Prostate gland (tissue), 2 donors: ENCODE measurements at regions not wholly inside any gene's neighbourhood (a gene's known extent, or its start where the extent isn't known, plus 50 kb on each side); places are given as distances from the start of the nearest gene placed in this dataset.

Experiments used
- DNase-seq: peaks from one replicate; pipeline ENCODE4 v3.0.0-alpha.2; 2019; ENCODE audit warnings: low spot score
- H3K27ac ChIP-seq, 2 donors: fragments of 200-600 bp; sonication (generic); 2 replicates each; pipeline ENCODE4 v1.5.1; 2017 to 2019
- H3K27me3 ChIP-seq: fragments of 200-600 bp; sonication (generic); replicated peaks from 2 replicates; pipeline ENCODE4 v1.5.1; 2019; ENCODE audit not compliant: insufficient read depth
- H3K36me3 ChIP-seq, 2 donors: fragments of 200-600 bp; sonication (generic); 1 replicate in 1 of 2; 2 replicates in 1 of 2; pipeline versions ENCODE4 v1.5.1 to v1.8.1; 2017 to 2019
- H3K4me1 ChIP-seq: fragments of 200-600 bp; sonication (generic); replicated peaks from 2 replicates; pipeline ENCODE4 v1.5.1; 2019
- H3K4me3 ChIP-seq, 2 donors: fragments of 200-600 bp; sonication (generic); 2 replicates each; pipeline ENCODE4 v1.5.1; 2017 to 2019
- H3K9me3 ChIP-seq: fragments of 200-600 bp; sonication (generic); 2 replicates; pipeline ENCODE4 v1.5.1; 2017
- CTCF ChIP-seq, 4 experiments: fragments of 200-600 bp in 2 of 4; fragments of 450-650 bp in 2 of 4; sonication (generic) in 2 of 4; IDR thresholded peaks; 1 replicate in 3 of 4; 2 replicates in 1 of 4; pipeline ENCODE4 v1.5.1; 2016 to 2019; ENCODE audit warnings: antibody characterized with exemption in 4 of 4, mild to moderate bottlenecking in 2 of 4, moderate library complexity in 2 of 4
- POLR2A ChIP-seq: fragments of 450-650 bp; IDR thresholded peaks from one replicate; pipeline ENCODE4 v1.6.1; 2016; ENCODE audit warnings: antibody characterized with exemption, mild to moderate bottlenecking
- POLR2AphosphoS5 ChIP-seq: sonication (generic); formaldehyde crosslinking; IDR thresholded peaks from one replicate; pipeline ENCODE4 v1.6.1; 2017; ENCODE audit warnings: antibody characterized with exemption
- WGBS: methylation state at CpG from one replicate; pipeline ENCODE4 v1.1.5; 2018; 5-methylcytosine and 5-hydroxymethylcytosine counted together
- intact Hi-C: fragments of 100-400 bp; cut with DNase I; formaldehyde crosslinking; loops from one replicate; pipeline ENCODE4 v1.14.2; 2022

DNA sequence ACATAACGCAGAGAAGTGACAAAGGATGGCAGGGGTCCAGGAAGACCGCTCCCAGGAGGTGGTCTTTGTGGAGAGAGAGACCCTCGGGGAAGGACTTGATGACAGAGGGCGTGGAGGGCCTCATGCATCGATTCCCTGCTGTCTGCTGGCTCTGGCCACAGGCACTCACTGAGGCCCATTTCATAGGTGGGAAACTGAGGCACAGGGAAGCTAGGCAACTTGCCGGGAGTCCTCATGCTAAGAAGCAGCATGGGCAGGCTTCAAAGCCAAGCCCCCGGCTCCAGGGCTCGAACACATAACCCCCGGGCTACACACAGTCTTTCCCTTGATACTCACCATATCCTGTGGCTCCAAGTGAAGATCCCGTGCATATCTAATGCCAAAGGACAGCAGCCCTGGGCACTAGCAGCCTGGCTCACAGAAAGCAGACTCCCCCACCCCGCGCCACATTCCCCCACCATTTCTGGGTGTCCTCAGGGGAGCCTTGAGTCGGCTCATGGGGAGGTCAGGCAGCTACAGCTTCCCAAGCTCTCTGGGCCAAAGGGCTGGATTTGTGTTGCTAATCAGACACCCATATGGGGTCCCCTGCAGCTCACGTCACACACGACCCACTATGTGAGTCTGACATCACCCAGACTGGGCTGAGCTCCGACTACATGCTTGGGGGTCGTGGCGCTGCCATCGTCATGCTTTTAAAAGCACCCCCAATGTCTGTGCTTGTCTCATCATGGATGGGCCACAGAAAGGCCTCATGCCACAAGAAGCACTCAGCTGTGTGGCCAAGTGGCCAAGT lies 130.9 kb upstream of the PMEPA1 start:
- 90% methylated on average over 19 of the region's 19 CpGs for WGBS
- H3K4me1 ChIP-seq, result no peaks in the 10 kb centered on the region
- H3K27ac ChIP-seq, result no peak overlapping the region
- no peaks in the 10 kb centered on the region for H3K36me3 ChIP-seq
- H3K9me3 ChIP-seq, result no peaks in the 10 kb centered on the region
- no peak for DNase-seq
- H3K4me3 ChIP-seq, result no peak overlapping the region
- no peaks in the 10 kb centered on the region for H3K27me3 ChIP-seq
- intact Hi-C loops, result no loop called here
- no peak for TF ChIP-seq POLR2AphosphoS5
- no peak for TF ChIP-seq CTCF (IDR thresholded peaks at IDR 0.05)
- no peak for TF ChIP-seq POLR2A

- no peak for DNase-seq
- 97% methylated on average over 8 of the region's 10 CpGs for WGBS
- intact Hi-C loops, result no loop called here
- Histone ChIP-seq H3K9me3 (no peaks in the 10 kb centered on the region), H3K4me3 (no peak overlapping the region), H3K27me3 (no peaks in the 10 kb centered on the region), H3K27ac (no peak overlapping the region), H3K4me1 (no peaks in the 10 kb centered on the region), H3K36me3 (no peaks in the 10 kb centered on the region)
- TF ChIP-seq POLR2AphosphoS5 (no peak), CTCF (IDR thresholded peaks at IDR 0.05) (no peak)
These were observed 130.3 kb upstream of the PMEPA1 start for GRCh38 chr20:57840066-57840465.

DNA sequence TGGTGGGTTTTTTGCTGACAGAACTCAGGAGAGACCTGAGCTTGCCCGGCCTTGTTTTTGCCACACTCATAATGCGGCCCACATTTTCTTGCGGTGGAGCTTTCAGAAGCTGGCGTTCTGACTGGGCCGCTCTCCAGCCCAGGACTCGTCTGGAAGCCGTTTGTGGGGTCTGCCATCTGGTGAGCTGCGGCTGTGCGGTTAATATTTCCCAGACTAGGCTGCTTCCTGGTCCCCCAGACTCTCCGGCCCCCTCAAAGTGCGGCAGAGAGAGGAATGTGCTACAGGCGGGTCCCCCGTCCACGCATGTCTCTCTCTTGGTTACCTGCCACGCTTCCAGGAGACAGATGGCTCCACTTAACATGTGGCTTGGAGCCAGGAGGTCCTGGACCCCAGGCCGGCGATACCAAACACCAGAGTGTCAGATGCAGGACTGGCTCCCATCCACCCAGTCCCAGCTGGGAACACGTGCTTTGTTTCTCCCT lies 128.9 kb upstream of the PMEPA1 start:
- H3K27ac ChIP-seq, result no peak overlapping the region
- H3K27me3 ChIP-seq, result no peaks in the 10 kb centered on the region
- no peak for DNase-seq
- intact Hi-C loops, result no loop called here
- no peaks in the 10 kb centered on the region for H3K4me1 ChIP-seq
- H3K4me3 ChIP-seq, result no peak overlapping the region
- 33% methylated on average over 18 of the region's 18 CpGs for WGBS
- TF ChIP-seq CTCF (IDR thresholded peaks at IDR 0.05) (no peak), POLR2A (no peak), POLR2AphosphoS5 (no peak)
- H3K36me3 ChIP-seq, result no peaks in the 10 kb centered on the region
- H3K9me3 ChIP-seq, result no peaks in the 10 kb centered on the region

DNA sequence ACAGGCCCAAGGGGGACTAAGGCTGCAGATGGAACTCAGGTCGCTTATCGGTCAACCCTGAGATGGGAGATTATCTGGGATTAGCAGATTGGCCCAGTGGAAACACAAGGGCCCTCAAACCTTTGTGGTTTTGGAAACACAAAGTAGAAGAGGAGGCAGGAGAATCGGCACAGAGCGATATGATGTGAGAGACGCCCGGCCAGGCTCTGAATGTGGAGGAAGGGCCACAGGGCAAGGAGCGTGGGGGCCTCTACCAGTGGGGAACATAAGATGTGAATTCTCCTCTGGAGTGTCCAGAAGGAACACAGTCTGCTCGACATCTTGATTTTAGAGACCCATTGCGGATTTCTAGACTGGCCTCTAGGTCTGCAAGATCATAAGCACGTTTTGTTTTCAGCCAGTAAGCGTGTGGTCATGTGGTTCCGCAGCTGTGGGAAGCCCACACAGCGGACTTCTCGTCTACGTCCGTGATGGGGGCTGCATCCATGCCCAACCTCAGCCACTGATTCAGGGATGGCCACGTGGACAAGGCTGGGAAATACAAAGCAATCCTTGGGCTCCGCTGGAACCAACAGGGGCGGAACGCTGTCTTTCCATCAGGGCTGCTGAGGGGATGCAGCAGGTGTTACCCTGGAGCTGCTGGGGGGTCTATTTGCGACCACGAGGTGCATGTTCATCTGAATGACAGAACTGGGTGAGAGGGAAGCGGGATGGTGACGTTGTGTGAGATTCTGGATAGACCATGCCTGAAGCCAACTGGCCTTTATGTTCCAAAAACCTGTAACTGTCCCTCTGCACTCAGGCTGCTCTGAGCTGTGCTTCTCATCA lies 127.6 kb upstream of the PMEPA1 start:
- TF ChIP-seq POLR2A (no peak), POLR2AphosphoS5 (no peak), CTCF (IDR thresholded peaks at IDR 0.05) (no peak)
- DNase-seq, result no peak
- no peaks in the 10 kb centered on the region for H3K36me3 ChIP-seq
- H3K27me3 ChIP-seq, result no peaks in the 10 kb centered on the region
- intact Hi-C loops, result no loop called here
- H3K9me3 ChIP-seq, result no peaks in the 10 kb centered on the region
- H3K27ac ChIP-seq, result no peak overlapping the region
- WGBS, result 94% methylated on average over 24 of the region's 24 CpGs
- H3K4me1 ChIP-seq, result no peaks in the 10 kb centered on the region
- no peak overlapping the region for H3K4me3 ChIP-seq
